H1 (cell line): ENCODE measurements at regions not wholly inside any gene's neighbourhood (a gene's known extent, or its start where the extent isn't known, plus 50 kb on each side); places are given as distances from the start of the nearest gene placed in this dataset.

Source experiments
- EZH2 ChIP-seq: fragments of 200-600 bp; sonication (generic); IDR thresholded peaks from 2 replicates; pipeline ENCODE4 v1.7.1; 2012; ENCODE audit warnings: low read depth, mild to moderate bottlenecking, moderate library complexity, low read length, inconsistent platforms; ENCODE audit not compliant: severe bottlenecking
- HDAC6 ChIP-seq: IDR thresholded peaks from one replicate; pipeline ENCODE4 v1.7.1; 2012; ENCODE audit warnings: low read depth, mild to moderate bottlenecking, inconsistent platforms, low read length, moderate library complexity
- JUN ChIP-seq: IDR thresholded peaks from 2 replicates; pipeline ENCODE4 v1.6.1; 2011; ENCODE audit warnings: low read depth, mild to moderate bottlenecking, improper control_type of control experiment, low read length
- JUND ChIP-seq: IDR thresholded peaks from 2 replicates; pipeline ENCODE4 v1.6.1; 2011; ENCODE audit warnings: mild to moderate bottlenecking, improper control_type of control experiment, low read length
- KDM1A ChIP-seq: fragments of 200-600, 300-600 bp; sonication (generic); IDR thresholded peaks from 2 replicates; pipeline ENCODE4 v1.7.1; 2016; ENCODE audit warnings: mild to moderate bottlenecking, low read length, borderline replicate concordance
- POLR2A ChIP-seq, 2 experiments: IDR thresholded peaks; 1 replicate in 1 of 2; 2 replicates in 1 of 2; pipeline ENCODE4 v1.6.1; 2011; ENCODE audit warnings: low read depth in 2 of 2, low read length in 2 of 2, mild to moderate bottlenecking in 2 of 2; ENCODE audit errors: control extremely low read depth in 1 of 2
- TEAD4 ChIP-seq: IDR thresholded peaks from 2 replicates; pipeline ENCODE4 v1.6.1; 2012; ENCODE audit warnings: low read depth, low read length, inconsistent platforms, mixed read lengths

DNA sequence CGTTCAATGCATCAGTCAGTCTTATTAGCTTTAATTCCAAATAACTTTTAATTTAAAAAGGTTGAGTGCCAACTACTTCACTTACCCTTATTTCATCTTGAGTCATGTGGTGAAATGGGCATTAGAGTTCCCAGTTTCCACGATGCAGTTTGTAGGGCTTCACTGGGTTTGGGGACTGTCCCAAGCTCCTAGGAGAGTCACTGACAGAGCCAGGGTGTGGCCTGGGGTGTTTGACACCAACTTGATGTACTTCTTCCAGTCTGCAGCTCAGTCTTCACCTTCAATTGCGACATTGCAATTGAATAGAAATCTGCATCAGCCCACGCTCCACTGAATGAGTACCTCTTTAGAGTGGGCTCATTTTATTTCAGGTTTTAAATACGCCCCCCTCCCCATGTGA, 165.3 kb downstream of the ARL4C start (continued):
- TF ChIP-seq KDM1A = no peak
- no peak for TF ChIP-seq JUN
- no peak for TF ChIP-seq EZH2
- TF ChIP-seq JUND = no peak
- no peak for TF ChIP-seq POLR2A (IDR thresholded peaks at IDR 0.05; ENCODE audit: control extremely low read depth in 1 of 2, low read depth in 2 of 2, low read length in 2 of 2)
- no peak for TF ChIP-seq HDAC6
- TF ChIP-seq TEAD4 = no peak
